Tibial artery (tissue), 4 donors: ENCODE measurements at regions not wholly inside any gene's neighbourhood (a gene's known extent, or its start where the extent isn't known, plus 50 kb on each side); places are given as distances from the start of the nearest gene placed in this dataset.

ENCODE experiments used
- DNase-seq, 2 donors: peaks; one replicate each; pipeline ENCODE4 v3.0.0-alpha.2; 2019
- H3K27ac ChIP-seq, 2 donors: fragments of 200-600 bp; sonication (generic) in 1 of 2; 1 replicate in 1 of 2; 2 replicates in 1 of 2; pipeline ENCODE4 v1.5.1; 2018 to 2019; ENCODE audit warnings: mild to moderate bottlenecking in 1 of 2
- H3K27me3 ChIP-seq, 2 donors: fragments of 200-600 bp; sonication (generic) in 1 of 2; one replicate each; pipeline versions ENCODE4 v1.5.1 to v1.6.0; 2016 to 2019
- H3K36me3 ChIP-seq, 3 donors: fragments of 200-600 bp; sonication (generic) in 2 of 3; one replicate each; pipeline ENCODE4 v1.5.1; 2016 to 2019; ENCODE audit warnings: mild to moderate bottlenecking in 2 of 3
- H3K4me1 ChIP-seq, 4 donors: fragments of 200-600 bp; sonication (generic) in 2 of 4; 1 replicate in 3 of 4; 2 replicates in 1 of 4; pipeline ENCODE4 v1.5.1; 2016 to 2019
- H3K4me3 ChIP-seq, 2 donors: fragments of 200-600 bp; sonication (generic) in 1 of 2; 1 replicate in 1 of 2; 2 replicates in 1 of 2; pipeline ENCODE4 v1.5.1; 2018 to 2019; ENCODE audit warnings: mild to moderate bottlenecking in 2 of 2
- H3K9me3 ChIP-seq, 3 donors: fragments of 200-600 bp; sonication (generic) in 1 of 3; one replicate each; pipeline ENCODE4 v1.5.1; 2016 to 2019
- intact Hi-C: fragments of 100-400 bp; cut with DNase I; formaldehyde crosslinking; loops from one replicate; pipeline ENCODE4 v1.15.0; 2023; ENCODE audit warnings: low total_unique reads
- TF ChIP-seq, protein P1 (sequence below), 2 experiments: fragments of 200-600 bp in 1 of 2; fragments of 450-650 bp in 1 of 2; IDR thresholded peaks; one replicate each; pipeline ENCODE4 v1.5.1; 2017 to 2019; ENCODE audit warnings: antibody characterized with exemption in 2 of 2, mild to moderate bottlenecking in 1 of 2, moderate library complexity in 1 of 2

DNA sequence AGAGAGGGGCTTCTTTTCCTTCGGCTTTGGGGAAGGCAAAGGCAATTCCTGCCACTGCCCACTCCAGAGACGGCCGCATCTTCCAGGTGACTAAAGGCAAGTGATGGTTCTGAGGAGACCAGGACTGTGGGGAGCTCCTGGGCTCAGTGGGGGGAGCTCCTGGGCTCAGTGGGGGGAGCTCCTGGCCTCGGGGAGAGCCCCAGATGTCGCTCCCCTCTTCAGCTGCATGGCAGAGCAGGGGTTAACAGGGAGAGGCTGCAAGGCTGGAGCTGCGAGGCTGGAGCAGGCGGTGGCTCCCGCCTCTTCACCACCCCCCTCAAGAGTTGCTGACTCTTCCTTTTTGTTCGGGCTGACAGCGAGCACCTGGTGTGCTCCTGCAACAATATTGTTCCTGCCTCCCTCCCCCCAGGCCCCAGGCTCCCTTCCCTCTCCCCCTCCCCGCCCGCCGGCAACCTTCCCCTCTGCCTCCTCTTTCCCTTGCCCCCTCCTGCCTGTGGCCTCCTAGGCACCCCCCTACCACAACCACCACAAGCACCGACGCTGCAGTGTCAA is 56.3 kb upstream of the LBX1 start:
- no peak for DNase-seq
- H3K4me3 ChIP-seq = no peak overlapping the region
- no peaks in the 10 kb centered on the region for H3K9me3 ChIP-seq
- no peak overlapping the region for H3K27ac ChIP-seq
- TF ChIP-seq, protein P1, sequence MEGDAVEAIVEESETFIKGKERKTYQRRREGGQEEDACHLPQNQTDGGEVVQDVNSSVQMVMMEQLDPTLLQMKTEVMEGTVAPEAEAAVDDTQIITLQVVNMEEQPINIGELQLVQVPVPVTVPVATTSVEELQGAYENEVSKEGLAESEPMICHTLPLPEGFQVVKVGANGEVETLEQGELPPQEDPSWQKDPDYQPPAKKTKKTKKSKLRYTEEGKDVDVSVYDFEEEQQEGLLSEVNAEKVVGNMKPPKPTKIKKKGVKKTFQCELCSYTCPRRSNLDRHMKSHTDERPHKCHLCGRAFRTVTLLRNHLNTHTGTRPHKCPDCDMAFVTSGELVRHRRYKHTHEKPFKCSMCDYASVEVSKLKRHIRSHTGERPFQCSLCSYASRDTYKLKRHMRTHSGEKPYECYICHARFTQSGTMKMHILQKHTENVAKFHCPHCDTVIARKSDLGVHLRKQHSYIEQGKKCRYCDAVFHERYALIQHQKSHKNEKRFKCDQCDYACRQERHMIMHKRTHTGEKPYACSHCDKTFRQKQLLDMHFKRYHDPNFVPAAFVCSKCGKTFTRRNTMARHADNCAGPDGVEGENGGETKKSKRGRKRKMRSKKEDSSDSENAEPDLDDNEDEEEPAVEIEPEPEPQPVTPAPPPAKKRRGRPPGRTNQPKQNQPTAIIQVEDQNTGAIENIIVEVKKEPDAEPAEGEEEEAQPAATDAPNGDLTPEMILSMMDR (IDR thresholded peaks at IDR 0.05) = no peak
- peaks cover 0 to 9% (median 7%) of the 10 kb centered on the region in 4 donors for H3K4me1 ChIP-seq
- H3K27me3 ChIP-seq = peaks cover 0 to 86% of the 10 kb centered on the region in 2 donors
- intact Hi-C loops = no loop called here
- H3K36me3 ChIP-seq = no peaks in the 10 kb centered on the region

DNA sequence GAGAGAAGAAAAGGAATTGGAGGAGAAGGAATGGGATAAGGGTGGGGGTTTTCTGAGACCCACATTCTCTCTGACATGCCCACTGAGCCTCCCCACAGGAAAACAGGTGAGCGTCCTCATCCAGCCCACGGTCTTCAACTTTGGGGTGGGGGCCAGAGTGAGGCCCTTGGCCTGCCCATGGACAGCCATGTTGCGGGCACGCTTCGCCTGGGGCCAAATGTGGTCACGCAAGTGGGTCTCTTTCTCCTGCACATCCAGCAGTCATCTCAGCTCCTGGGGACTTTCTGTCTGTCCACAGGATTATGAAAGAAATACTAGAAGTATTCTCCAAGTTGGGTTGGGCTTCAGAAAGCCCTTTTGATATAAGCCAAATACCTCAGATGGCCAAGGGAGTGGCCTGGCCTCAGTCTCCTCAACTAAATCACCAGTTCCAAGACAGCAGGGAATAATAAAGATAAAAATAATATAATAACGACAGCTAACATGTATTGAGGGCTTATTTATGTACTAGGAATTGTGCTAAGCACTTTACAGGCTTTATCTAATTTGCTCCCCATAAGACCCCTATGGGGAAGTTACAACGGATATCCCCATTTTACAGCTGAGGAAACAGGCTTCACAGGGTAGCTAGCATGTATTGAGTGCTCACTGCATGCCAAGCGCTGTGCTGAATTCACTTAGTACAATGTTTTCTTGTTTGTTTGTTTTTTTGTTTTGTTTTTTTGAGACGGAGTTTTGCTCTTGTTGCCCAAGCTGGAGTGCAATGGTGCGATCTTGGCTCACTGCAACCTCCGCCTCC is 57.2 kb upstream of the LBX1 start:
- peaks cover 0 to 14% (median 12%) of the 10 kb centered on the region in 4 donors for H3K4me1 ChIP-seq
- intact Hi-C loops = no loop called here
- TF ChIP-seq, protein P1 (IDR thresholded peaks at IDR 0.05) = no peak
- no peaks in the 10 kb centered on the region for H3K9me3 ChIP-seq
- no peaks in the 10 kb centered on the region for H3K36me3 ChIP-seq
- DNase-seq = no peak
- no peak overlapping the region for H3K27ac ChIP-seq
- H3K4me3 ChIP-seq = no peak overlapping the region
- H3K27me3 ChIP-seq = peaks cover 0 to 92% of the 10 kb centered on the region in 2 donors

DNA sequence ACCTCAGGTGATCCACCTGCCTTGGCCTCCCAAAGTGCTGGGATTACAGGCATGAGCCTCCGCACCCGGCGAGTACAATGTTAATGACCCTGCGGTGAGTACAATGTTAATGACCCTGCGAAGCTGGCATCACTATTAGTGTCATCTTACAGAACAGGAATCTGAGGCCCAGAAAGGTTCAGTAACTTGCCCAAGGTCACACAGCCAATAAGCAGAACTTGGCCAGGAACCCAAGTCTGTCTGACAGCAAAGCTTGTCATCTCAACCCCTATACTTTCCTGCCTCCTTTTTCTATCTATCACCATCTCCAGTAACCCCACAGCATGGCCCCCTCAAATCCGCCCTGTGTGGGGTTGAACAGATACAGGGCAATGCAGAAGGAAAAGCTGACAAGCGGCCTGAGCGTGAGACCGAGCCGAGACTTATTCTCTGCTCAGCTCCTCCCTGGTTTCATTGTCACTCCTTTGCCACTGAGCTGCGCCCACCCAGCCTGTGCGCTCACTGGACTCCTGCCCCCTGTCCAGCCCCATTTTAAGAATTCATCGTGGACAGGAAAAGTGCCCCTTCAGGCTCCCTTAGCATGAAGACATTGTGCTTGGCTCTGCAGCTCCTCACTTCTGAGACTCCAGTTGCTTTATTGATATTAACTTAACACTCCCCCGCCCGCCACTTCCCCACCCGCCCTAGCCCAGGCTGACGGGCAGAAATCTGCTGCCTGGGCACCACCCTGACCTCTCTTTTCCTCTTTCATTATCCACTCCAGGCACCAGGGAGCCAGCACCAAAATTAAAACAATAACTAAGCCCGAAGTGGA is 58.1 kb upstream of the LBX1 start:
- H3K36me3 ChIP-seq = no peaks in the 10 kb centered on the region
- H3K27ac ChIP-seq = no peak overlapping the region
- peaks cover 0 to 23% (median 21%) of the 10 kb centered on the region in 4 donors for H3K4me1 ChIP-seq
- intact Hi-C loops = no loop called here
- H3K9me3 ChIP-seq = no peaks in the 10 kb centered on the region
- TF ChIP-seq, protein P1 (IDR thresholded peaks at IDR 0.05) = no peak
- H3K4me3 ChIP-seq = no peak overlapping the region
- no peak for DNase-seq
- H3K27me3 ChIP-seq = peaks cover 0 to 97% of the 10 kb centered on the region in 2 donors

DNA sequence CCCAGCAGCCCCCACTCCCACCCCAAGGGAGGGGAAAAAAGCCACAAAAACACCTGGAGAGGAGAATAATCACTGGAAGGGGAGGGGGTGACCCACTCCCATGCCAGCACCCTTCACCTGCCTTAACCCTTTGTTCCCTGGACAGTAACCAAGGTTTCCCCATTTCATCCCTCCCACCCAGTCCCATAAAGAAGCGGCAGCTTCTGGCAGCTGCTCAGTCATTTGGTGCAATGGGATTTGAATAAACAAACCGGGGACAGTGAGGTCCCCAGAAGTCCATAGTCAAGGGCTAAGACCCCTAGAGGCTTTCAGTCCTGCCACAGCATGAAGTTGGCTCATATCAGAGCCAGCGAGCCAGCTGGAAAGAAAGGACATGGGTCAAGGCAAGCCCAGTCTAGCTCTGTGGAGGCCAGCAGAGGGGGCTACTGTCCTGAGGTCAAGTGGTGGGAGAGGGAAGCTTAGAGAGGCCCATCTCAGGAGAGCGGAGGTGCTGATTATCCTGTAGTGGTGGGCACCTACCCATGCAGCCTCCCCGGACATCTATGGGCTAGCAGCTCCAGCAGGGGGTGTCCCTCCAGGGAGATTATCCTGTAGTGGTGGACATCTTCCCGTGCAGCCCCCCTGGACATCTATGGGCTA is 58.9 kb upstream of the LBX1 start:
- H3K27me3 ChIP-seq = peaks cover 0 to 97% of the 10 kb centered on the region in 2 donors
- TF ChIP-seq, protein P1 (IDR thresholded peaks at IDR 0.05) = peak in 1 of 2 experiments; percentile 22
- H3K36me3 ChIP-seq = no peaks in the 10 kb centered on the region
- H3K4me1 ChIP-seq = peaks cover 0 to 30% (median 27%) of the 10 kb centered on the region in 4 donors
- intact Hi-C loops = no loop called here
- DNase-seq = no peak
- no peak overlapping the region for H3K4me3 ChIP-seq
- H3K27ac ChIP-seq = no peak overlapping the region
- H3K9me3 ChIP-seq = no peaks in the 10 kb centered on the region

DNA sequence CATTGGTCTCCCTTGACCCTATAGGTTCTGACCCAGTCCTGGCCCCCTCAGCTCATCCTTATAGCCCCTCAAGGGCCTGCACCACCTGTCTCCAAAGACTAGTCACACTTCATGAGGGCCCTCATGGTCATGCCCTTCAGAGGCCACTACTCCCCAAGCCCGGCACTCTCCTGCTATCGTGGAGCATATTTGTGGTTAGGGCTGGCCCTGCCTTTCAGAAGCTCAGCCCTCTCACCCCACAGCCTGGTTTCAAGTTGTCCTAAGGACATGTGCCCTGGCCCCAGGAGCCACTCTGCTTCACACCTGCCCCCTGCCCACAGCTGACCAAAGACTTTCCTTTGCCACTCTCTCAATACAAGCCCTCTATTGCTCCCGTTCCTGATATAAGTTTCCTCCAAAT is 60.3 kb upstream of the LBX1 start:
- intact Hi-C loops = no loop called here
- H3K4me1 ChIP-seq = peaks cover 0 to 25% (median 20%) of the 10 kb centered on the region in 4 donors
- no peak overlapping the region for H3K27ac ChIP-seq
- H3K27me3 ChIP-seq = peaks cover 0 to 97% of the 10 kb centered on the region in 2 donors
- H3K36me3 ChIP-seq = no peaks in the 10 kb centered on the region
- DNase-seq = no peak
- TF ChIP-seq, protein P1 (IDR thresholded peaks at IDR 0.05) = no peak
- H3K9me3 ChIP-seq = no peaks in the 10 kb centered on the region
- no peak overlapping the region for H3K4me3 ChIP-seq
